Adrenal gland (tissue), 5 donors: ENCODE measurements at regions not wholly inside any gene's neighbourhood (a gene's known extent, or its start where the extent isn't known, plus 50 kb on each side); places are given as distances from the start of the nearest gene placed in this dataset.

Experiments
- POLR2A ChIP-seq, 2 donors: fragments of 450-650 bp; IDR thresholded peaks; one replicate each; pipeline ENCODE4 v1.6.1; 2017; ENCODE audit warnings: antibody characterized with exemption in 2 of 2, mild to moderate bottlenecking in 2 of 2, moderate library complexity in 1 of 2
- TF ChIP-seq, protein P1 (sequence below), 6 experiments: fragments of 450-650 bp in 4 of 6; fragments of 200-600 bp in 2 of 6; sonication (generic) in 1 of 6; IDR thresholded peaks; 1 replicate in 5 of 6; 2 replicates in 1 of 6; pipeline versions ENCODE4 v1.5.1 to v1.8.0; 2016 to 2021; ENCODE audit warnings: antibody characterized with exemption in 6 of 6, mild to moderate bottlenecking in 2 of 6, moderate library complexity in 1 of 6
- donor health status: DM: no; HTN: no; CAD: no.

DNA sequence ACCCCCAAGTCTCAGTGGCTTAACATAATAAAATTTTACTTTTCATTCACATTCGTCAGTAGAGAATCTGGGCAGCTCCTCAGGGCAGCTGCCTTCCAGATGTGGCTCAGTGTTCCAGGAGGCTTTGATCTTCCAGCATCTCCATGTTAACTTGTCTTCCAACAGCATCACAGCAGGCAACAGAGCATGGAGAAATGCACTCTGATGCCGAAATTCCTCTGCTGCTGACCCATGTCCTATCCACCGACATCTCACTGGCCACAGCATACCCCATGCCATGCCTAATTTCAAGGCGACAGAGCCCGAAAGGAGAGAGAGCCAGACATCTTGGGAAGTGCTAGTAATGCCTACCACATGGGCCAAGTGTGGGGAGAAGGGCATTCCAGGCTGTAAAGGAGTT is 64.9 kb upstream of the MEDAG start:
- TF ChIP-seq, protein P1, sequence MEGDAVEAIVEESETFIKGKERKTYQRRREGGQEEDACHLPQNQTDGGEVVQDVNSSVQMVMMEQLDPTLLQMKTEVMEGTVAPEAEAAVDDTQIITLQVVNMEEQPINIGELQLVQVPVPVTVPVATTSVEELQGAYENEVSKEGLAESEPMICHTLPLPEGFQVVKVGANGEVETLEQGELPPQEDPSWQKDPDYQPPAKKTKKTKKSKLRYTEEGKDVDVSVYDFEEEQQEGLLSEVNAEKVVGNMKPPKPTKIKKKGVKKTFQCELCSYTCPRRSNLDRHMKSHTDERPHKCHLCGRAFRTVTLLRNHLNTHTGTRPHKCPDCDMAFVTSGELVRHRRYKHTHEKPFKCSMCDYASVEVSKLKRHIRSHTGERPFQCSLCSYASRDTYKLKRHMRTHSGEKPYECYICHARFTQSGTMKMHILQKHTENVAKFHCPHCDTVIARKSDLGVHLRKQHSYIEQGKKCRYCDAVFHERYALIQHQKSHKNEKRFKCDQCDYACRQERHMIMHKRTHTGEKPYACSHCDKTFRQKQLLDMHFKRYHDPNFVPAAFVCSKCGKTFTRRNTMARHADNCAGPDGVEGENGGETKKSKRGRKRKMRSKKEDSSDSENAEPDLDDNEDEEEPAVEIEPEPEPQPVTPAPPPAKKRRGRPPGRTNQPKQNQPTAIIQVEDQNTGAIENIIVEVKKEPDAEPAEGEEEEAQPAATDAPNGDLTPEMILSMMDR (IDR thresholded peaks at IDR 0.05): no peak
- TF ChIP-seq POLR2A (IDR thresholded peaks at IDR 0.05): no peak
